Spleen (tissue), 11 donors: ENCODE measurements at regions not wholly inside any gene's neighbourhood (a gene's known extent, or its start where the extent isn't known, plus 50 kb on each side); places are given as distances from the start of the nearest gene placed in this dataset.

Experiments
- DNase-seq: peaks from one replicate; pipeline ENCODE4 v3.0.0-alpha.2; 2020
- H3K27ac ChIP-seq, 8 donors: fragments of 200-600 bp; sonication (generic) in 7 of 8; 1 replicate in 4 of 8; 2 replicates in 4 of 8; pipeline versions ENCODE4 v1.5.0 to v1.8.0; 2016 to 2021; ENCODE audit warnings: inconsistent platforms in 4 of 8, mild to moderate bottlenecking in 4 of 8, moderate library complexity in 1 of 8
- H3K27me3 ChIP-seq, 7 donors: fragments of 200-600 bp; sonication (generic) in 6 of 7; replicated peaks in 1 of 7; 1 replicate in 4 of 7; 2 replicates in 3 of 7; pipeline versions ENCODE4 v1.5.0 to v1.8.0; 2016 to 2021; ENCODE audit warnings: inconsistent platforms in 3 of 7, mild to moderate bottlenecking in 1 of 7
- H3K36me3 ChIP-seq, 6 donors: fragments of 200-600 bp; sonication (generic) in 5 of 6; 1 replicate in 4 of 6; 2 replicates in 2 of 6; pipeline versions ENCODE4 v1.5.0 to v1.8.0; 2016 to 2021; ENCODE audit warnings: inconsistent platforms in 2 of 6
- H3K4me1 ChIP-seq, 6 donors: fragments of 200-600 bp; sonication (generic) in 5 of 6; 1 replicate in 3 of 6; 2 replicates in 3 of 6; pipeline versions ENCODE4 v1.5.0 to v1.8.0; 2016 to 2021; ENCODE audit warnings: inconsistent platforms in 3 of 6
- H3K4me3 ChIP-seq, 8 donors: fragments of 200-600 bp; sonication (generic) in 7 of 8; 1 replicate in 4 of 8; 2 replicates in 4 of 8; pipeline versions ENCODE4 v1.5.0 to v1.8.0; 2016 to 2021; ENCODE audit warnings: inconsistent platforms in 4 of 8, mild to moderate bottlenecking in 4 of 8, moderate library complexity in 2 of 8
- H3K9me3 ChIP-seq, 8 donors: fragments of 200-600 bp; sonication (generic) in 7 of 8; 1 replicate in 4 of 8; 2 replicates in 4 of 8; pipeline versions ENCODE4 v1.5.0 to v1.8.0; 2016 to 2021; ENCODE audit warnings: inconsistent platforms in 4 of 8
- POLR2A ChIP-seq, 3 donors: fragments of 450-650 bp; IDR thresholded peaks; one replicate each; pipeline ENCODE4 v1.5.1; 2017; ENCODE audit warnings: antibody characterized with exemption in 3 of 3, mild to moderate bottlenecking in 1 of 3
- POLR2AphosphoS5 ChIP-seq, 3 donors: sonication (generic); formaldehyde crosslinking; IDR thresholded peaks; one replicate each; pipeline ENCODE4 v1.5.1; 2017; ENCODE audit warnings: antibody characterized with exemption in 3 of 3
- WGBS, 5 donors: extraction: QIAGEN DNeasy Blood & Tissue Kit in 3 of 5; methylation state at CpG; one replicate each; pipeline versions ENCODE4 v1.1.5 to v1.1.7; 2013 to 2018; 5-methylcytosine and 5-hydroxymethylcytosine counted together
- intact Hi-C: fragments of 100-400 bp; cut with DNase I; formaldehyde crosslinking; loops from one replicate; pipeline ENCODE4 v1.15.0; 2023; ENCODE audit warnings: low total_unique reads
- TF ChIP-seq, protein P1 (sequence below), 11 experiments: fragments of 200-600 bp in 7 of 11; fragments of 450-650 bp in 4 of 11; sonication (generic) in 4 of 11; IDR thresholded peaks in 8 of 11; conservative IDR thresholded peaks in 3 of 11; 1 replicate in 7 of 11; 2 replicates in 4 of 11; pipeline versions ENCODE4 v1.4.0 to v1.8.0; 2016 to 2021; ENCODE audit warnings: antibody characterized with exemption in 11 of 11, inconsistent platforms in 4 of 11, mild to moderate bottlenecking in 1 of 11
- donor health status: healthy with polysubstance abuse.
- donor health status: DM: no; HTN: no; CAD: no; lungs with moderate emphysema.
- donor health status: DM: no; HTN: no; CAD: no.
- donor health status: Bipolar disorder and iron deficiency.
- donor health status: healthy.
- donor health status: DM: no; HTN: no; CAD: no.
- donor health status: DM: yes; HTN: yes; CAD: no.

- TF ChIP-seq POLR2AphosphoS5 (IDR thresholded peaks at IDR 0.05) (no peak), POLR2A (IDR thresholded peaks at IDR 0.05) (no peak)
- TF ChIP-seq, protein P1, sequence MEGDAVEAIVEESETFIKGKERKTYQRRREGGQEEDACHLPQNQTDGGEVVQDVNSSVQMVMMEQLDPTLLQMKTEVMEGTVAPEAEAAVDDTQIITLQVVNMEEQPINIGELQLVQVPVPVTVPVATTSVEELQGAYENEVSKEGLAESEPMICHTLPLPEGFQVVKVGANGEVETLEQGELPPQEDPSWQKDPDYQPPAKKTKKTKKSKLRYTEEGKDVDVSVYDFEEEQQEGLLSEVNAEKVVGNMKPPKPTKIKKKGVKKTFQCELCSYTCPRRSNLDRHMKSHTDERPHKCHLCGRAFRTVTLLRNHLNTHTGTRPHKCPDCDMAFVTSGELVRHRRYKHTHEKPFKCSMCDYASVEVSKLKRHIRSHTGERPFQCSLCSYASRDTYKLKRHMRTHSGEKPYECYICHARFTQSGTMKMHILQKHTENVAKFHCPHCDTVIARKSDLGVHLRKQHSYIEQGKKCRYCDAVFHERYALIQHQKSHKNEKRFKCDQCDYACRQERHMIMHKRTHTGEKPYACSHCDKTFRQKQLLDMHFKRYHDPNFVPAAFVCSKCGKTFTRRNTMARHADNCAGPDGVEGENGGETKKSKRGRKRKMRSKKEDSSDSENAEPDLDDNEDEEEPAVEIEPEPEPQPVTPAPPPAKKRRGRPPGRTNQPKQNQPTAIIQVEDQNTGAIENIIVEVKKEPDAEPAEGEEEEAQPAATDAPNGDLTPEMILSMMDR (IDR thresholded peaks at IDR 0.05 in 8 of 11, conservative IDR thresholded peaks at IDR 0.05 in 3 of 11), result no peak
- H3K27me3 ChIP-seq, result no peaks in the 10 kb centered on the region
- no peak for DNase-seq
- H3K9me3 ChIP-seq, result no peaks in the 10 kb centered on the region
- no peaks in the 10 kb centered on the region for H3K4me1 ChIP-seq
- no peak overlapping the region for H3K4me3 ChIP-seq
- no peak overlapping the region for H3K27ac ChIP-seq
- intact Hi-C loops, result no loop called here
- no peaks in the 10 kb centered on the region for H3K36me3 ChIP-seq
- whole genome bisulfite sequencing, 5 donors, result 86 to 95% (median 92%) methylated on average over 2 of the region's 2 CpGs
These were observed 227.2 kb upstream of the SETBP1 start for GRCh38 chr18:44453505-44453904.

DNA sequence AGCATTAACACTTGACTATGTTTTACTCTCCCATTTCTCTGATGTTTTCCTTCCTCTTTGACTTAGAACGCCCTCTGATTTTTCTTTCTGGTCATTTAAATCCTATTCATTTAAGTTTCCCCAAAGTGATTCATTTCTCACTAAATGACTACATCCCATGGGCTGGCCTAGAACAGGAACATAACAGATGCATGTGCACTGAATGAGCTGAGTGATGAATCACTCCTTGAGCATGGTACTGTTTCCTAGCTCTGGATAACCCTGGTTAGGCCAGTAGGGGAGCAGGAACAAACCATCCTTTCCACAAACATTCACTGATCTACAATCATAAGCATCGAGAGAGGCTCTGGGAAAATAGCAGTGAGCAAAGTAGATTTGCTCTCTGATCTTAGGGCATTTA lies 221.9 kb upstream of the SETBP1 start:
- Histone ChIP-seq H3K4me1 (no peaks in the 10 kb centered on the region), H3K36me3 (no peaks in the 10 kb centered on the region), H3K27me3 (no peaks in the 10 kb centered on the region), H3K9me3 (no peaks in the 10 kb centered on the region), H3K27ac (no peak overlapping the region), H3K4me3 (no peak overlapping the region)
- no peak for DNase-seq
- WGBS, 5 donors, result 75 to 85% (median 77%) methylated on average over 2 of the region's 2 CpGs
- intact Hi-C loops, result no loop called here
- no peak for TF ChIP-seq POLR2A (IDR thresholded peaks at IDR 0.05)
- no peak for TF ChIP-seq POLR2AphosphoS5 (IDR thresholded peaks at IDR 0.05)
- TF ChIP-seq, protein P1 (IDR thresholded peaks at IDR 0.05 in 8 of 11, conservative IDR thresholded peaks at IDR 0.05 in 3 of 11), result no peak

- TF ChIP-seq, protein P1 (IDR thresholded peaks at IDR 0.05 in 8 of 11, conservative IDR thresholded peaks at IDR 0.05 in 3 of 11), result no peak
- TF ChIP-seq POLR2A (IDR thresholded peaks at IDR 0.05) (no peak), POLR2AphosphoS5 (IDR thresholded peaks at IDR 0.05) (no peak)
- 61 to 80% (median 68%) methylated on average over 4 of the region's 4 CpGs for WGBS, 5 donors
- no peak overlapping the region for H3K4me3 ChIP-seq
- H3K9me3 ChIP-seq, result no peaks in the 10 kb centered on the region
- H3K27ac ChIP-seq, result no peak overlapping the region
- intact Hi-C loops, result no loop called here
- no peaks in the 10 kb centered on the region for H3K4me1 ChIP-seq
- H3K27me3 ChIP-seq, result no peaks in the 10 kb centered on the region
- no peak for DNase-seq
- no peaks in the 10 kb centered on the region for H3K36me3 ChIP-seq
These were observed 216.1 kb upstream of the SETBP1 start for GRCh38 chr18:44464398-44465180.

- H3K4me3 ChIP-seq, result no peak overlapping the region
- intact Hi-C loops, result no loop called here
- no peak for DNase-seq
- no peaks in the 10 kb centered on the region for H3K36me3 ChIP-seq
- 50 to 80% (median 55%) methylated on average over 2 of the region's 2 CpGs for WGBS, 5 donors
- no peaks in the 10 kb centered on the region for H3K4me1 ChIP-seq
- no peak overlapping the region for H3K27ac ChIP-seq
- TF ChIP-seq POLR2AphosphoS5 (IDR thresholded peaks at IDR 0.05) (no peak), POLR2A (IDR thresholded peaks at IDR 0.05) (no peak)
- TF ChIP-seq, protein P1 (IDR thresholded peaks at IDR 0.05 in 8 of 11, conservative IDR thresholded peaks at IDR 0.05 in 3 of 11), result no peak
- no peaks in the 10 kb centered on the region for H3K9me3 ChIP-seq
- H3K27me3 ChIP-seq, result no peaks in the 10 kb centered on the region
These were observed 215.3 kb upstream of the SETBP1 start for GRCh38 chr18:44465381-44465841.
